ENCODE measurements at regions not wholly inside any gene's neighbourhood (a gene's known extent, or its start where the extent isn't known, plus 50 kb on each side); places are given as distances from the start of the nearest gene placed in this dataset.

- TF ChIP-seq REST (IDR thresholded peaks at IDR 0.05; ENCODE audit: unreplicated experiment), result no peak
- no peak for TF ChIP-seq ETS1 (IDR thresholded peaks at IDR 0.05)
- no peak for TF ChIP-seq CREB1 (CRISPR knock-in tag; IDR thresholded peaks at IDR 0.05; ENCODE audit: low read depth)
Observed at GRCh38 chrX:2595258-2595657, 94.5 kb upstream of the DHRSX start (continued).

- no peak overlapping the region for H3K27ac ChIP-seq (ENCODE audit: low read depth)
- no peak overlapping the region for H3K4me3 Mint-ChIP-seq
- no peaks in the 10 kb centered on the region for H4K20me1 ChIP-seq (replicated peaks; ENCODE audit: insufficient read depth)
- no peak for TF ChIP-seq ETS1 (IDR thresholded peaks at IDR 0.05)
- TF ChIP-seq CTCF (conservative IDR thresholded peaks at IDR 0.05; ENCODE audit: low read depth in 2 of 2), result no peak
- no peak for TF ChIP-seq JUNB (IDR thresholded peaks at IDR 0.05; ENCODE audit: unreplicated experiment)
- no peak for TF ChIP-seq EZH2 (IDR thresholded peaks at IDR 0.05; ENCODE audit: low read depth, unreplicated experiment)
- TF ChIP-seq STAT1 (IDR thresholded peaks at IDR 0.05; ENCODE audit: unreplicated experiment), result no peak
- no peak for TF ChIP-seq NANOG (IDR thresholded peaks at IDR 0.05; ENCODE audit: borderline replicate concordance)
- TF ChIP-seq, protein P1, sequence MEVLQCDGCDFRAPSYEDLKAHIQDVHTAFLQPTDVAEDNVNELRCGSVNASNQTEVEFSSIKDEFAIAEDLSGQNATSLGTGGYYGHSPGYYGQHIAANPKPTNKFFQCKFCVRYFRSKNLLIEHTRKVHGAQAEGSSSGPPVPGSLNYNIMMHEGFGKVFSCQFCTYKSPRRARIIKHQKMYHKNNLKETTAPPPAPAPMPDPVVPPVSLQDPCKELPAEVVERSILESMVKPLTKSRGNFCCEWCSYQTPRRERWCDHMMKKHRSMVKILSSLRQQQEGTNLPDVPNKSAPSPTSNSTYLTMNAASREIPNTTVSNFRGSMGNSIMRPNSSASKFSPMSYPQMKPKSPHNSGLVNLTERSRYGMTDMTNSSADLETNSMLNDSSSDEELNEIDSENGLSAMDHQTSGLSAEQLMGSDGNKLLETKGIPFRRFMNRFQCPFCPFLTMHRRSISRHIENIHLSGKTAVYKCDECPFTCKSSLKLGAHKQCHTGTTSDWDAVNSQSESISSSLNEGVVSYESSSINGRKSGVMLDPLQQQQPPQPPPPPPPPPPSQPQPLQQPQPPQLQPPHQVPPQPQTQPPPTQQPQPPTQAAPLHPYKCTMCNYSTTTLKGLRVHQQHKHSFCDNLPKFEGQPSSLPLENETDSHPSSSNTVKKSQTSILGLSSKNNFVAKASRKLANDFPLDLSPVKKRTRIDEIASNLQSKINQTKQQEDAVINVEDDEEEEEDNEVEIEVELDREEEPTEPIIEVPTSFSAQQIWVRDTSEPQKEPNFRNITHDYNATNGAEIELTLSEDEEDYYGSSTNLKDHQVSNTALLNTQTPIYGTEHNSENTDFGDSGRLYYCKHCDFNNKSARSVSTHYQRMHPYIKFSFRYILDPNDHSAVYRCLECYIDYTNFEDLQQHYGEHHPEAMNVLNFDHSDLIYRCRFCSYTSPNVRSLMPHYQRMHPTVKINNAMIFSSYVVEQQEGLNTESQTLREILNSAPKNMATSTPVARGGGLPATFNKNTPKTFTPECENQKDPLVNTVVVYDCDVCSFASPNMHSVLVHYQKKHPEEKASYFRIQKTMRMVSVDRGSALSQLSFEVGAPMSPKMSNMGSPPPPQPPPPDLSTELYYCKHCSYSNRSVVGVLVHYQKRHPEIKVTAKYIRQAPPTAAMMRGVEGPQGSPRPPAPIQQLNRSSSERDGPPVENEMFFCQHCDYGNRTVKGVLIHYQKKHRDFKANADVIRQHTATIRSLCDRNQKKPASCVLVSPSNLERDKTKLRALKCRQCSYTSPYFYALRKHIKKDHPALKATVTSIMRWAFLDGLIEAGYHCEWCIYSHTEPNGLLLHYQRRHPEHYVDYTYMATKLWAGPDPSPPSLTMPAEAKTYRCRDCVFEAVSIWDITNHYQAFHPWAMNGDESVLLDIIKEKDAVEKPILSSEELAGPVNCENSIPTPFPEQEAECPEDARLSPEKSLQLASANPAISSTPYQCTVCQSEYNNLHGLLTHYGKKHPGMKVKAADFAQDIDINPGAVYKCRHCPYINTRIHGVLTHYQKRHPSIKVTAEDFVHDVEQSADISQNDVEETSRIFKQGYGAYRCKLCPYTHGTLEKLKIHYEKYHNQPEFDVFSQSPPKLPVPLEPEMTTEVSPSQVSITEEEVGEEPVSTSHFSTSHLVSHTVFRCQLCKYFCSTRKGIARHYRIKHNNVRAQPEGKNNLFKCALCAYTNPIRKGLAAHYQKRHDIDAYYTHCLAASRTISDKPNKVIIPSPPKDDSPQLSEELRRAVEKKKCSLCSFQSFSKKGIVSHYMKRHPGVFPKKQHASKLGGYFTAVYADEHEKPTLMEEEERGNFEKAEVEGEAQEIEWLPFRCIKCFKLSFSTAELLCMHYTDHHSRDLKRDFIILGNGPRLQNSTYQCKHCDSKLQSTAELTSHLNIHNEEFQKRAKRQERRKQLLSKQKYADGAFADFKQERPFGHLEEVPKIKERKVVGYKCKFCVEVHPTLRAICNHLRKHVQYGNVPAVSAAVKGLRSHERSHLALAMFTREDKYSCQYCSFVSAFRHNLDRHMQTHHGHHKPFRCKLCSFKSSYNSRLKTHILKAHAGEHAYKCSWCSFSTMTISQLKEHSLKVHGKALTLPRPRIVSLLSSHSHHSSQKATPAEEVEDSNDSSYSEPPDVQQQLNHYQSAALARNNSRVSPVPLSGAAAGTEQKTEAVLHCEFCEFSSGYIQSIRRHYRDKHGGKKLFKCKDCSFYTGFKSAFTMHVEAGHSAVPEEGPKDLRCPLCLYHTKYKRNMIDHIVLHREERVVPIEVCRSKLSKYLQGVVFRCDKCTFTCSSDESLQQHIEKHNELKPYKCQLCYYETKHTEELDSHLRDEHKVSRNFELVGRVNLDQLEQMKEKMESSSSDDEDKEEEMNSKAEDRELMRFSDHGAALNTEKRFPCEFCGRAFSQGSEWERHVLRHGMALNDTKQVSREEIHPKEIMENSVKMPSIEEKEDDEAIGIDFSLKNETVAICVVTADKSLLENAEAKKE (CRISPR knock-in tag; IDR thresholded peaks at IDR 0.05), result no peak
- no peak for TF ChIP-seq ZNF114 (CRISPR knock-in tag; IDR thresholded peaks at IDR 0.05)
- H3K36me3 ChIP-seq (ENCODE audit: insufficient read depth), result no peaks in the 10 kb centered on the region
- H3K9me2 ChIP-seq (ENCODE audit: insufficient read depth), result no peaks in the 10 kb centered on the region
- ATAC-seq (no peak), DNase-seq (ENCODE audit: low spot score) (no peak)
- peaks cover 25% of the 10 kb centered on the region for H3K4me1 ChIP-seq (ENCODE audit: insufficient read depth)
- no peaks in the 10 kb centered on the region for H3K27me3 ChIP-seq (ENCODE audit: insufficient read depth)
- H3F3A ChIP-seq (replicated peaks; ENCODE audit: low read depth), result peaks cover 7% of the 10 kb centered on the region; the same call in 1 of the 2 replicates
- no peak overlapping the region for H3K4me2 ChIP-seq
- H3K36me3 Mint-ChIP-seq (ENCODE audit: low read depth), result peaks cover 8% of the 10 kb centered on the region
- H3K79me2 ChIP-seq (replicated peaks; ENCODE audit: insufficient read depth), result no peaks in the 10 kb centered on the region
- peaks cover 10% of the 10 kb centered on the region for H3K27me3 Mint-ChIP-seq (ENCODE audit: insufficient read depth, low read depth, poor library complexity)
- H3K4me1 Mint-ChIP-seq, result peaks cover 20% of the 10 kb centered on the region
- H3K27ac Mint-ChIP-seq, result no peak overlapping the region
- H2AFZ ChIP-seq, result no peak overlapping the region
- peaks cover 3% of the 10 kb centered on the region for H3K9me3 Mint-ChIP-seq
- H3K4me3 ChIP-seq, result no peak overlapping the region
Observed at GRCh38 chrX:2594491-2594890, 93.7 kb upstream of the DHRSX start.
